ENCODE measurements at regions not wholly inside any gene's neighbourhood (a gene's known extent, or its start where the extent isn't known, plus 50 kb on each side); places are given as distances from the start of the nearest gene placed in this dataset.

GRCh38 chr16:51592535-51593300, 441.6 kb upstream of the SALL1 start:
- DNase-seq (ENCODE audit: low read depth, low spot score), result no peak

- DNase-seq (ENCODE audit: low read depth, low spot score), result no peak
Measured at GRCh38 chr16:51592001-51592501, 441.0 kb upstream of the SALL1 start.

- no peak for DNase-seq (ENCODE audit: low read depth, low spot score)
Measured at GRCh38 chr16:51591480-51591879, 440.4 kb upstream of the SALL1 start.

- no peak for DNase-seq (ENCODE audit: low read depth, low spot score)
Measured at GRCh38 chr16:51579652-51580360, 428.7 kb upstream of the SALL1 start.

GRCh38 chr16:51577621-51578303, 426.7 kb upstream of the SALL1 start:
- no peak for DNase-seq (ENCODE audit: low read depth, low spot score)

- DNase-seq (ENCODE audit: low read depth, low spot score), result no peak
Measured at GRCh38 chr16:51576498-51577195, 425.6 kb upstream of the SALL1 start.

GRCh38 chr16:51573191-51573590, 422.1 kb upstream of the SALL1 start:
- DNase-seq (ENCODE audit: low read depth, low spot score), result no peak

GRCh38 chr16:51569203-51569931, 418.3 kb upstream of the SALL1 start:
- DNase-seq (ENCODE audit: low read depth, low spot score), result no peak

- DNase-seq (ENCODE audit: low read depth, low spot score), result no peak
Measured at GRCh38 chr16:51567911-51568310, 416.8 kb upstream of the SALL1 start.

- no peak for DNase-seq (ENCODE audit: low read depth, low spot score)
Measured at GRCh38 chr16:51565184-51565583, 414.1 kb upstream of the SALL1 start.

- no peak for DNase-seq (ENCODE audit: low read depth, low spot score)
Measured at GRCh38 chr16:51562891-51563290, 411.8 kb upstream of the SALL1 start.

- DNase-seq (ENCODE audit: low read depth, low spot score), result no peak
Measured at GRCh38 chr16:51559901-51560300, 408.8 kb upstream of the SALL1 start.

- no peak for DNase-seq (ENCODE audit: low read depth, low spot score)
Measured at GRCh38 chr16:51557670-51558069, 406.6 kb upstream of the SALL1 start.

GRCh38 chr16:51556694-51557340, 405.7 kb upstream of the SALL1 start:
- peak; percentile 90 for DNase-seq (ENCODE audit: low read depth, low spot score)

GRCh38 chr16:51553910-51554309, 402.8 kb upstream of the SALL1 start:
- no peak for DNase-seq (ENCODE audit: low read depth, low spot score)

GRCh38 chr16:51553314-51553713, 402.2 kb upstream of the SALL1 start:
- no peak for DNase-seq (ENCODE audit: low read depth, low spot score)

GRCh38 chr16:51550800-51551347, 399.8 kb upstream of the SALL1 start:
- no peak for DNase-seq (ENCODE audit: low read depth, low spot score)

GRCh38 chr16:51549836-51550235, 398.8 kb upstream of the SALL1 start:
- DNase-seq (ENCODE audit: low read depth, low spot score), result no peak

GRCh38 chr16:51545951-51546350, 394.9 kb upstream of the SALL1 start:
- no peak for DNase-seq (ENCODE audit: low read depth, low spot score)

GRCh38 chr16:51544851-51545467, 393.9 kb upstream of the SALL1 start:
- DNase-seq (ENCODE audit: low read depth, low spot score), result no peak
